ACHN (cell line): ENCODE measurements at regions not wholly inside any gene's neighbourhood (a gene's known extent, or its start where the extent isn't known, plus 50 kb on each side); places are given as distances from the start of the nearest gene placed in this dataset.
"Not testable (repeated sequence)": the region's sequence is repeated elsewhere in the genome, so short reads cannot be mapped to it uniquely, and the experiment has no call there.

Source experiments
- DNase-seq: peaks from one replicate; pipeline ENCODE4 v3.0.0-alpha.2; 2015
- in situ Hi-C: cut with HindIII; loops from 2 replicates; pipeline ENCODE4 v1.10.0; 2017; ENCODE audit warnings: low sequenced_read_pairs, low pct_ligation_motif_present, low pct_unique_long_range_greater_than_20kb

DNA sequence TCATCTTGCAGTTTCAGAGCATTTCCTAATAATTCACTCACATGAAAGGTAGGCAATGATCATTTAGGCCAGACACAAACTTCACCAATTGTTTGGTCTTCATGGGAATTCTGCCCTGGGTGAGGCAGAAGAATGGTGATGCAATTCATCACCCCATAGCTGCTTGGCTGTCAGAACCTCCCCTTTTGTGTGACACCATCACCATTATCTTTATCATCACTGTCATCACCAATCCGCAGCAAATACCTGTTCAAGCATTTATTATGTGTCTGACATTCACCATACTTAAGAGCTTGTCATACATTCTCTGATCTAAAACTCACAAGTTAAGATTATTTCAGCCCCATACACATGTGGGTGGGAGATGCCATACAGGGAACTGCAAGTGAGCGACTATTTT lies 799.5 kb upstream of the LRRN3 start:
- in situ Hi-C loops, result no loop called here

DNA sequence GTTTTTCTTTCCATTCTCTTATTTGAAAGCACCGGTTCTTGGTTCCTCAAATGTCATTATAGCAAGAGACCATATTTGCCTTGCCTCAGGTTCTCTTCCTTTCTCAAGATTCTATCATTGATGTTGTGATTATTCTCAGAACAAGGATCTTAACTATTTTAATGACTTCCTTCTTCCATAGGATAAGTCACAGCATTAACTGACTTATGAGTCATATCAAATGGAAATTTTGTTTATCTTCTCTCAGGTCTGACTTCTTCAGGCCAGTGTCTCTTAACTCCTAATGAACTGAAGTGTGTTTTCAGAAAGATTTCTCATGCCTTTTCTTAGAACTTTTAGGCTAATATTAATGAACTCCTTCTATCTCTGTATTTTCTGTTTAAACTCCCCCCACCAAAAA lies 794.6 kb upstream of the LRRN3 start:
- DNase-seq, result no peak
- in situ Hi-C loops, result no loop called here

More for the DNA sequence above, 799.5 kb upstream of the LRRN3 start:
- no peak for DNase-seq

DNA sequence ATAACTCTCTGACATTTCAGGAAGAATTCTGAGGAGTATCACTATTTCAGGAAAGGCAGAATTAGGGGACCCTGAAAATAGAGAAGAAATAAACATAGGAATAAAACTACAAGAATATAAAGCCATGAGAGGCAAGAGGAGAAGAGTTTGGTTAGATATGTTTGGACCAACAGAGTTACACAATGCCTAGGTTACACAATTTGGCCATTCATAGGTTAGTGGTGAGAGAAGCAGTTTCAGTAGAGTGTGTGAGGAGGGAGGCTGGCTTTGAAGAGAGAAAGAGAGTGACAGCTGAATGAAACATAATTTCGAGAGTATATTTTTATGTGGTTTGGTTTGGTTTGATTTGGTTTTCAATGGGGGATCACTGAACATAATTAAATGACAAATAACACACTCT lies 783.2 kb upstream of the LRRN3 start:
- no peak for DNase-seq
- in situ Hi-C loops, result no loop called here

DNA sequence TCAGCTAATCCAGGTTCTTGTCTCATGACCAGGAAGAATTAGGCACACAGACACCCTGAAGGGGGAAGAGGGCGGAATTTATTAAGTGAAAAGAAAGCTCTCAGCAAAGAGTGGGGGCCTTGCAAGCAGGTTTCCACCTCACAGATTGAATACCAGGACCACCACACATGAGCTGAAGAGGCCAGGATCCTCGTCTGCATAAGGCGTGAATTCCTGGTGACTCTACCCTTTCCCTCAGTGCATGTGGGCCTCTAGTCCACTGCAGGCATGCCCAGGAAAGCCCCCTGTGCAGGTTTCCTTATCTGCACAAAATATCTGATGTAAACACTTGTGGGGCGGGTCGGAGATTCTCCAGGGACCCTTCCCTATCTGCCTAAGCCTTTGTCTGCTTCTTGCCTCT lies 782.1 kb upstream of the LRRN3 start:
- no peak for DNase-seq
- in situ Hi-C loops, result no loop called here

DNA sequence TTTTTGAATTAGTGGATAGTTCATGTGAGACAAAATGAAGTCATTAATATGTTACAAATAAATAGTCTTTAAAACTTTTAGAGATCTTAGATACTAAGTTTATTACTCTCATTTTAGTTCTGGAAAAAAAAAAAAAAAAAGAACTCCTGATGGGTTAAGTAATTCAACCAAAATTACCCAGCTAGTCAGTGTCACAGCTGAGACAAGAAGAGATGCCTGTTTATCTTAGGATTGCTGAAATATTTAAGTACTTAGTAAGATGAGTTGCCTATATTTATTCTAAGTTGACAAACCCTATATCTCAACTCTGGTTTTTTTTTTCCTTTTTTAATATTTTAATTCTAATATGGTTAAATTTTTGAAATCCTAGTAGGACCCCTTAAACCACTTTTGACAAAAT lies 781.0 kb upstream of the LRRN3 start:
- no peak for DNase-seq
- in situ Hi-C loops, result no loop called here

DNA sequence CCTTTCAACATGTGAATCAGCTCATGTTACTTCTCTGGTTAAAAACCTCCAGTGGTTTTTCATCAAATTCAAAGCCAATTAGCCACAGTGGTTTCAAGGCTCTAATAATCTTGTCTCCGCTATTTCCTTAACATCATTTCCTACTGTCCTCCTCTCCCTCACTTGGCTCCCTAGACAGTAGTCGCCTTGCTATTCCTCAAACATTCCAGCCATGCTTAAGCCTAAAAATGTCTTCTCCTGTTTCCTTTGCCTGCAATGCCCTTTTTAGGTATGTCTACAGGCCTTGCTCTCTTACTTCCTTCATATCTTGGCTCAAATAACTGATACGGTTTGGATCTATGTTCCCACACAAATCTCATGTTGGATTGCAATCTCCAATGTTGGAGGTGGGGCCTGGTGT lies 779.4 kb upstream of the LRRN3 start:
- no peak for DNase-seq
- in situ Hi-C loops, result no loop called here

DNA sequence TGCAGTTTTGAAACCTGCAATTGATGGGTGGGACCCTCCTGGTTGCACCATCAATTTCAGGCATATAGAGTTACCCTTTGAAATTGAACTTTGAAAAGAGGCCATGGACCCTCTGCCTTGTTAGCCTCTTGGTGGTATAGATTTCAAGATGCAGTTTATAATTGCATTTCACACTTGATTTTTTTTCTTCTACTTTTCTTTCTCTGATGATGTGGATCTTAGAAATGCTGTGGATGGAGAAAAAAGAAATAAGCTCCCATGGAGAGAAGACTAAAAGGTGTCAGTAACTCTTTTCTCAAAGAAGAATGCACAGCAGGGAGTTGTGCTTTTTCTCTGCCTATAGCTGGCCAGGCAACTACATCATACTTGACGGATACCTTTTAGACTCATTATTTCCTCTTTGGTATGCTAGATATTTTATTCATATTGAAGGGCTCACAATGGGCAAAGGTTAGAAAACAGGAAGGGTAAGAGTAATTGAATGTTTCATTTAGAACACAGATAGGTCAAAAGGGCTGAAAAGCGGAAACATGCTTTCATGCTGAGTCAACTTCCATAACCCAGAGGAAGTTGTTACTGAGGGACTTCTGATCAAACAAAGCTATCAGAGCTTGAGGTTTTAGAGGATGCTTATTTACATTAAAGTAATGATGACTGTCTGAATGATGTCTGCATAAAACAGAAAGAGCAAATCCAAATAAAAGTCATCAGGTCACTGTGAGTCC lies 773.2 kb upstream of the LRRN3 start:
- in situ Hi-C loops, result no loop called here
- no peak for DNase-seq

DNA sequence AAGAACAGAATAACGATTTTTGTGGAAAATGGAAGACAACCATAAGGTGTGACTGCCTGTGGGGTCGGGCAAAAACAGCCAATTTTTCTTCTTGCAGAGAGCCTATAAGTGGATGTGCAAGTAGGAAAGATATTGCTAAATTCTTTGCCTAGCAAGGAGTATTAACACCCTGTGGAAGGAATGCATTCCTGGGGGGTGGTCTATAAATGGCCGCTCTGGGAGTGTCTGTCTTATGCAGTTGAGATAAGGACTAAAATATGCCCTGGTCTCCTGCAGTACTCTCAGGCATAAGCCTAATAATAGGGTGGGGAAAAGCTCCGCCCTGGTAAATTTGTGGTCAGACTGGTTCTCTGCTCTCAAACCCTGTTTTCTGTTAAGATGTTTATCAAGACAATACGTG lies 770.6 kb upstream of the LRRN3 start:
- DNase-seq, in situ Hi-C loops: not testable (repeated sequence)

DNA sequence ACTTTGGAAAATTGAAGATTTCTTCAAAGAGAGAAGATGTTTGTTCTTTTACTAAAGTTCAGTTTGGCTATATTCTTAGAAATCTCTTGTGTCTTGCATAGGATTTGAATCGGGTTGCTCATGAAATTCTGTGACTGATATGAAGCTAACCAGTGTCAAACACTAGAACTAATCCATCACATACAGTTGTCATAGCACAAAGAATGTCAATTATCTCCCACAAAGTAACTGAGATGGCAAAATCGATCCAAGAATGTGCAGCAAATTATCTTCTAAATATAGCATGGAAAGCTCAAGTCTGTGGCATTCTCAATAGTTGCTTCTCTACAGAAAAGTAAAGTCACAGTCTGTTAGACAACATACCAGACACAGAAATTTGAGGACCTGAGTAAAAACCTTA lies 768.1 kb upstream of the LRRN3 start:
- in situ Hi-C loops, result no loop called here
- DNase-seq, result no peak

DNA sequence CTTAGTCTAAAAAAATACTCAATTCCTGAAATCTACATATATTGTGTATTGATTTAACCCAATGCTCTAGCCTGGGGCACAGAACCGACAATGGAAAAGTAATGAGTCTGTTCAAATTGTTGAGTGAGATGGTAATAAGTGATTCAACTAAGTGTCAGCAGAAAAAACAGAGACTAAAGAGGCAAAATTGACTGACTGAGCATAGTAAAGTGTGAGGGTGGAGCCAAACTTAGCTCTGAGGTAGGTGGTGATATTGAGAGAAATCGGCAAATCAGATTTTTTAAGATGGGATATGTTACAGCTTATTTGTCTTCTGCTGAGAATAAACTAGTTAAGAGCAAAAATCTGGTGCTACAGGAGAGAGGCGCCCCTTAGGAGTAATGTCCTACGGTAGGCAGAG lies 764.0 kb upstream of the LRRN3 start:
- DNase-seq, result no peak
- in situ Hi-C loops, result no loop called here

DNA sequence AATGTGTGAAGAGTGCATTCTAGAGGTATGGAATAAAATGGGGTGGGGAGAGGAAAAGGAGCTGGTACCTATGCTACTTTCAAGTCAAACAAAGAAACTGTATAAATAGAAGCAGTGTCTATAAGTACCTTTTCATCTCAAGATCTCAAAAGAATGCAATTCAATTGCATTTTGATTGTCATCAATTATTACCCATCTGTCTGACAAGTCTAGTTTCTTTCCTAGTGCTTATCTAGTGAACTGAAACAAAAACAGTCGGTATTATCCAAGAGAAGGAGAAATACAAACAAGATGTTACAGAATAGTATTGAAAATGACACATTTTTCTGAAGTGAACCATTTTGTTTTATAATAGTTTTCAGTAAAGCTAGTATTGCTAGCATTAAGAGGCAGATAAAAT lies 754.5 kb upstream of the LRRN3 start:
- in situ Hi-C loops, result no loop called here

DNA sequence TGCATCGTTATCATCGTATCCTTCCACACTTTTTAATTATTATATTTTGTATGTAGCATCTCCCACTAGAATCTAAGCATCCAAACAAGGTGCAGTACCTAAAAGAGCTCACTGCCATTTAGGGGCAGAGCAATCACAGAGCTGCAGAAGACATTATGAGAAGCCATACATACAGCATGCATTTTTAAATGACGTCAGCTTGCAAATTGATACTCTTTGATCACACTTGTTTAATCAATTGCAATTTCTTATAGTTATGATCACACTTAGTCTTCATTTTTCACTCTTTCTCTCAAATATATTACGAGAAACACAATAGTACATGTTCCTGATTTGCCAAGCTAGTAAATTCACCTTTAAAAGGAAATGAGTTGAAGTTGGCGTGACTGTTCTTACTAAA lies 753.3 kb upstream of the LRRN3 start:
- DNase-seq, result no peak
- in situ Hi-C loops, result no loop called here

More for the DNA sequence above, 754.5 kb upstream of the LRRN3 start:
- DNase-seq, result no peak

DNA sequence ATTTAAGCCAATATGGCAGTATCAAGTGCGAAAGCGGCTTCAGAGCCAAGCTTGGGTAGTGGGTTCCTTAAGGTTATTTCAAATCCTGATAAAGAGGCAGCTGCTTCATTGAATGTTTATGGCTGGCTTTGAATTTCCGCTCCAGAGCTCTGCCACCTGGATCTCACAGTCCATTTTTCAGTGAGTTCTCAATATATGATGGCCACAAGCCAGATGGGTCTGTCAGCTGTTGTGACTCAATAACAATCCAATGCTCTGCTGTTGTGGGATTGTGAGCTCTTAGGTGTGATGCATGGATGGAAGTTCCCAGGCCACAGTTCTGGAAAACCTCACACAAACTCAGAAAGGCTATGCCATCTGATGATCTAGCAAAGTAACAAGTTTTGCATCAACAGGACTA lies 743.8 kb upstream of the LRRN3 start:
- in situ Hi-C loops, result no loop called here
- no peak for DNase-seq

DNA sequence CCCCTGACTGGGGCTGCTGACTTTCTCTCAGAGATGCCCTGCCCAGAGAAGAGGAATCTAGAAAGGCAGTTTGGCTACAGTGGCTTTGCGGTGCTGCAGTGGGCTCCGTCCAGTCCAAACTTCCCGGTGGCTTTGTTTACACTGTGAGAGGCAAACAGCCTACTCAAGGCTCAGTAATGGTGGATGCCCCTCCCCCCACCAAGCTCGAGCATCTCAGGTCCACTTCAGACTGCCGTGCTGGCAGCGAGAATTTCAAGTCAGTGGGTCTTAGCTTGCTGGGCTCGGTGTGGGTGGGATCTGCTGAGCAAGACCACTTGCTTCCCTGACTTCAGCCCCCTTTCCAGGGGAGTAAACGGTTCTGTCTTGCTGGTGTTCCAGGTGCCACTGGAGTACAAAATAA lies 734.5 kb upstream of the LRRN3 start:
- in situ Hi-C loops, result no loop called here
- DNase-seq, result no peak

DNA sequence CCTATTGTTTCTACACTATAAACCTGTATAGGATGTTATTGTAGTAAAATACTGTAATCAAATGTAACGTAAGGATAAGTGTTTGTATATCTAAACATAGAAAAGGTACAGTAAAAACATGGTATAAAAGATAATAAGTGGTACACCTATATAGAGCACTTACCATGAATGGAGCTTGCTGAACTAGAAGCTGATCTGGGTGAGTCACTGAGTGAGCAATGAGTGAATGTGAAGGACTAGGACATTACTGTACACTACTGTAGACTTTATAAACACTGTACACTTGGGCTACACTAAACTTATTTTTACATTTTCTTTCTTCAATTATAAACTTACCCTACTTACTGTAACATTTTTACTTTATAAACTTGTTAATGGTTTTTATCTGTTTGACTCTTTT lies 732.9 kb upstream of the LRRN3 start:
- DNase-seq, result peak; percentile 59
- in situ Hi-C loops, result no loop called here

DNA sequence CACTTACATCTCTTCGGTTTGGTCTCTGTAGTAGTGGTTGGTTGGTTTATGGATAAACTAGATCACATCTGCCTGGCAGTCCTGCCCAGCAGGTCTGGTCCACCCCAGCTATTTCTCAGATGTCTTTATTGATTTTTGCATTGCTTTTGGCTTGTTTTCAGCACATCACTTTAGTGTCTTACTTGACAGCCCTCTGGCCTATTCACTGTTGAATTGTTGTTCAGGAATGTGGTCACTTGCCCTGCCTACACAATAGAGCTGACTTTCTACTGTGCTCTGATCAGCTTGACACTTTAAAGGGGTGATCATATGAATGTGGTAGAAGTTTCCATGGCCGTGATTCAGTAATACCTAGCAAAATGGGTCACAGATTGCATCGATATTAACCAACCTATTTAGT lies 719.2 kb upstream of the LRRN3 start:
- in situ Hi-C loops, result no loop called here
- no peak for DNase-seq

DNA sequence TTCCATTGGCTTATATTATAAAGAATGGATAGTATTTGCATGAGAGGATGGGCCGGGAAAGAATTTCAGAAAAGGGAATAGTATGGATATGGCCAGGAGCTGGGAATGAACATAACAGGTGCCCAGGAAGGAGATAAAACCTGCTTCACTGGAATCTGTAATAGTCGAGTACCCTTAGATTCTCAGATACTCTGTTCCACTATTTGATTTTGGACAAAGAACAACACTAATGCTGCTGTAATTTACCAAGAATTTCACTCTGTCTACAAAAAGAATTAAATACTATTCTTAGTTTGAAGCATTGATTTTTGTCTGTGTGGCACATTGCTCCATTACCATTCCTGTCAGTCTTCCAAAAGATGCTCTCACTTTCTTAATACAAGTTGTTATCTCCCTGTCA lies 718.2 kb upstream of the LRRN3 start:
- in situ Hi-C loops, result no loop called here

DNA sequence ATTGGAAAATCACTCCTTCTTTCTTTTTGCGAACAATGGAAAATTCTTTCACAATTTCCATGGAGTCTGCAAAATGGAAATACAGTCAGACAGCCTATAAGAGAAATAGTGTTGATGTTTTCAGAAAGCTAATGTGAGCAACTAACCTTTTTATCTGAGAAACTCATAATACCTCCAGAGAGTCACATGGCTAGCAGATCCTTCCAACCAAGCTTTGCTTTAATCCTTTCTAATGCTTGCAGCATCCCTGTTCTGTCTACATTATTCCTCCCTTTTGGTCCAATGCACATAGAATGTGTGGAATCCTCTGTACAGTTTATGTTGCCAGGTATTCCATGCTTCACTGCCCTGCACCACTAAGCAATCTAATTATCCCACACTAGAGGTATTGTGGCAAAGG lies 717.5 kb upstream of the LRRN3 start:
- DNase-seq, result peak; percentile 92
- in situ Hi-C loops, result no loop called here

More for the DNA sequence above, 718.2 kb upstream of the LRRN3 start:
- DNase-seq, result no peak

DNA sequence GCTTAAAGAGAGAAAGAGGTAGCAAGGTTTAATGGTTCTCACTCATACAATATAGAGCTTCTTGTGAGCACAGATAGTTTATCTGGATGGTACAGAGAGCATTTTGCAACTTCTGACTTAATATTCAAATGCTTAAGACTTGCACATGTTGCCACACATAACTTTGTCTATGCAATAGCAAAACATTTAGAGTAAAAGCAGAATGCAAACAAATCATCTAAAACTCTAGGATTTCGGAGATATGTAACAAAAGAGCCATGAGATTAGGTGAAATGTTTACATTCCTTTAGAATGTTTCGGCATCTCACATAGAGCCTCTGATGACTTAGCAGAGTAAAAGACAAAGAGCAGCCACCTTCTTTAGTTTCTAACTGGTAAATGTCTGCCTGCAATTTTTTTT lies 717.1 kb upstream of the LRRN3 start:
- no peak for DNase-seq
- in situ Hi-C loops, result no loop called here

DNA sequence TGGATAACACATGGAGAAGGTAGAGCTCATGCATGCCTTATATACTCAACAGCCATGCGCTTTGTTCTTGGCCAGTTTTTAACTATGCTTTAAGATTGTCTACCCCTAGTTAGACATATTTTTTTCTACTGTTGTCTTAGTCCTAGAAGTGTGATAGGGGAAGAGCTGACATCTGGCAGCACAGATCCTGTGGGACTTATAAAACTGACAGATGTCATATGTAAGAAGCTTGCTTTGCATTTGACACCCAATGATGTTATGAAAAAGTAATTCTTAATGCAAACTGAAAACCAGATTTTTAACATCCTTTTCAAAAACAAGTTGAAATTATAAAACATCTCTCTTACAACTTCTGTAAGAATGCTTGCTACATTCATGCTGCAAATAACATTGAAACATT lies 715.9 kb upstream of the LRRN3 start:
- no peak for DNase-seq

DNA sequence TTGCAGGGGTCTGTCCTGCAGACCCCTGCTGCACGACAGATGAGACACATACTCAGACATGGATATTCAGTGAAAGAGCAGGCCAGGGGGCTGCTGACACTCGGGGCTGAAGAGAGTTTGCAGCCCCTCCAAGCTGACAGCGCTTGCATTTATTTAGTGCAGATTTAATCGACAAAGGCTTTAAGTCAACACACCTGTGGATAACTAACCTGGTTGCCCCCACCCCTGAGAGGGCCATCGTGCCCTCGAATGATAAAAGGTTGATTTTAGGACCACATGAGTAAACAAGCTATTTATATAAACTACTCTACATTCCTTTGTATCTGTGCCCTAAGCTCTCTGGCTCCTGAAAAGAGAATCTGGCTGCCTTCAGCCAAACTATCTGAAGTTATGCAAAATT lies 708.2 kb upstream of the LRRN3 start:
- in situ Hi-C loops, result no loop called here
- no peak for DNase-seq

More for the DNA sequence above, 715.9 kb upstream of the LRRN3 start:
- in situ Hi-C loops, result no loop called here
